Adrenal gland (tissue), 9 donors: ENCODE measurements at regions not wholly inside any gene's neighbourhood (a gene's known extent, or its start where the extent isn't known, plus 50 kb on each side); places are given as distances from the start of the nearest gene placed in this dataset.

Source experiments
- DNase-seq, 7 donors: peaks; one replicate each; pipeline ENCODE4 v3.0.0-alpha.2; 2019 to 2020
- H3K27ac ChIP-seq, 5 donors: fragments of 200-600 bp; sonication (generic) in 4 of 5; 1 replicate in 3 of 5; 2 replicates in 2 of 5; pipeline versions ENCODE4 v1.5.1 to v1.8.0; 2016 to 2020; ENCODE audit warnings: mild to moderate bottlenecking in 1 of 5
- H3K27me3 ChIP-seq: fragments of 200-600 bp; 2 replicates; pipeline ENCODE4 v1.8.0; 2021
- H3K36me3 ChIP-seq, 2 donors: fragments of 200-600 bp; replicated peaks in 1 of 2; 1 replicate in 1 of 2; 2 replicates in 1 of 2; pipeline versions ENCODE4 v1.5.1 to v1.8.0; 2018 to 2022
- H3K4me1 ChIP-seq, 2 donors: fragments of 200-600 bp; replicated peaks in 1 of 2; 1 replicate in 1 of 2; 2 replicates in 1 of 2; pipeline versions ENCODE4 v1.5.1 to v1.8.0; 2018 to 2021
- H3K4me3 ChIP-seq, 4 donors: fragments of 200-600 bp; sonication (generic) in 3 of 4; one replicate each; pipeline ENCODE4 v1.5.1; 2016 to 2018
- H3K9me3 ChIP-seq, 3 donors: fragments of 200-600 bp; sonication (generic) in 1 of 3; replicated peaks in 1 of 3; 1 replicate in 2 of 3; 2 replicates in 1 of 3; pipeline versions ENCODE4 v1.5.1 to v1.8.0; 2016 to 2021
- CTCF ChIP-seq, 6 experiments: fragments of 450-650 bp in 4 of 6; fragments of 200-600 bp in 2 of 6; sonication (generic) in 1 of 6; IDR thresholded peaks; 1 replicate in 5 of 6; 2 replicates in 1 of 6; pipeline versions ENCODE4 v1.5.1 to v1.8.0; 2016 to 2021; ENCODE audit warnings: antibody characterized with exemption in 6 of 6, mild to moderate bottlenecking in 2 of 6, moderate library complexity in 1 of 6
- POLR2A ChIP-seq, 2 donors: fragments of 450-650 bp; IDR thresholded peaks; one replicate each; pipeline ENCODE4 v1.6.1; 2017; ENCODE audit warnings: antibody characterized with exemption in 2 of 2, mild to moderate bottlenecking in 2 of 2, moderate library complexity in 1 of 2
- WGBS, 4 donors: extraction: QIAGEN DNeasy Blood & Tissue Kit in 2 of 4; methylation state at CpG; one replicate each; pipeline versions ENCODE4 v1.1.5 to v1.1.7; 2013 to 2017; 5-methylcytosine and 5-hydroxymethylcytosine counted together
- intact Hi-C, 2 donors: fragments of 100-400 bp; cut with DNase I; formaldehyde crosslinking; loops; one replicate each; pipeline versions ENCODE4 v1.14.1 to v1.15.0; 2022 to 2023
- donor health status: healthy with polysubstance abuse.
- donor health status: Bipolar disorder and iron deficiency.
- donor health status: DM: yes; HTN: yes; CAD: no.
- donor health status: DM: no; HTN: no; CAD: no.
- donor health status: DM: no; HTN: no; CAD: no.

- 64 to 79% (median 69%) methylated on average over 3 of the region's 3 CpGs for WGBS, 4 donors
- no peaks in the 10 kb centered on the region for H3K4me1 ChIP-seq
- intact Hi-C loops: no loop called here
- TF ChIP-seq POLR2A (IDR thresholded peaks at IDR 0.05) (no peak), CTCF (IDR thresholded peaks at IDR 0.05) (no peak)
- no peak overlapping the region for H3K27ac ChIP-seq
- H3K36me3 ChIP-seq: no peaks in the 10 kb centered on the region
- no peaks in the 10 kb centered on the region for H3K27me3 ChIP-seq
- H3K4me3 ChIP-seq: no peak overlapping the region
- no peaks in the 10 kb centered on the region for H3K9me3 ChIP-seq
- DNase-seq: no peak
These were observed 102.0 kb downstream of the DMRT2 start for GRCh38 chr9:1152171-1152570.

- no peak overlapping the region for H3K27ac ChIP-seq
- H3K27me3 ChIP-seq: no peaks in the 10 kb centered on the region
- TF ChIP-seq CTCF (IDR thresholded peaks at IDR 0.05): no peak
- no peak for TF ChIP-seq POLR2A (IDR thresholded peaks at IDR 0.05)
- no peak for DNase-seq
- no peaks in the 10 kb centered on the region for H3K36me3 ChIP-seq
- WGBS, 4 donors: 39 to 55% (median 45%) methylated on average over 1 of the region's 1 CpG
- intact Hi-C loops: no loop called here
- no peaks in the 10 kb centered on the region for H3K4me1 ChIP-seq
- no peaks in the 10 kb centered on the region for H3K9me3 ChIP-seq
- H3K4me3 ChIP-seq: no peak overlapping the region
These were observed 104.6 kb downstream of the DMRT2 start for GRCh38 chr9:1154739-1155138.

- TF ChIP-seq POLR2A (IDR thresholded peaks at IDR 0.05) (no peak), CTCF (IDR thresholded peaks at IDR 0.05) (no peak)
- no peak for DNase-seq
- Histone ChIP-seq H3K4me1 (no peaks in the 10 kb centered on the region), H3K27ac (no peak overlapping the region), H3K4me3 (no peak overlapping the region), H3K9me3 (no peaks in the 10 kb centered on the region), H3K36me3 (no peaks in the 10 kb centered on the region), H3K27me3 (no peaks in the 10 kb centered on the region)
- intact Hi-C loops: no loop called here
These were observed 105.4 kb downstream of the DMRT2 start for GRCh38 chr9:1155602-1156001.

GRCh38 chr9:1156794-1157550, 106.8 kb downstream of the DMRT2 start:
- intact Hi-C loops: no loop called here
- 27 to 78% (median 48%) methylated on average over 4 of the region's 4 CpGs for WGBS, 4 donors
- no peak overlapping the region for H3K4me3 ChIP-seq
- H3K9me3 ChIP-seq: no peaks in the 10 kb centered on the region
- DNase-seq: no peak
- no peak overlapping the region for H3K27ac ChIP-seq
- H3K36me3 ChIP-seq: no peaks in the 10 kb centered on the region
- no peaks in the 10 kb centered on the region for H3K27me3 ChIP-seq
- H3K4me1 ChIP-seq: no peaks in the 10 kb centered on the region
- no peak for TF ChIP-seq CTCF (IDR thresholded peaks at IDR 0.05)
- TF ChIP-seq POLR2A (IDR thresholded peaks at IDR 0.05): no peak
